ENCODE measurements at regions not wholly inside any gene's neighbourhood (a gene's known extent, or its start where the extent isn't known, plus 50 kb on each side); places are given as distances from the start of the nearest gene placed in this dataset.

GRCh38 chr2:35063836-35064235 lies 1291.7 kb upstream of the CRIM1 start:
- H3K9me3 ChIP-seq (ENCODE audit: insufficient read depth, low read length): no peaks in the 10 kb centered on the region
- H3K79me2 ChIP-seq (ENCODE audit: insufficient read depth, low read length): no peaks in the 10 kb centered on the region
- H3K9me2 ChIP-seq (replicated peaks; ENCODE audit: insufficient read depth, low read length): no peaks in the 10 kb centered on the region
- no peak overlapping the region for H3K4me2 ChIP-seq (ENCODE audit: low read depth, low read length, poor library complexity, severe bottlenecking)
- no peak overlapping the region for H3K9ac ChIP-seq (ENCODE audit: low read length)
- no peaks in the 10 kb centered on the region for H3K27me3 ChIP-seq (ENCODE audit: low read length)
- no peaks in the 10 kb centered on the region for H3F3A ChIP-seq (ENCODE audit: insufficient read depth)
- H2AFZ ChIP-seq (ENCODE audit: low read depth, low read length, severe bottlenecking): no peak overlapping the region
- no peaks in the 10 kb centered on the region for H4K20me1 ChIP-seq (ENCODE audit: low read depth, low read length)
- H3K27ac ChIP-seq (ENCODE audit: low read depth, low read length): no peak overlapping the region
- no peaks in the 10 kb centered on the region for H3K36me3 ChIP-seq (ENCODE audit: low read length)
- TF ChIP-seq EZH2phosphoT487 (conservative IDR thresholded peaks at IDR 0.05; ENCODE audit: low read length) (no peak), CTCF (IDR thresholded peaks at IDR 0.05; ENCODE audit: insufficient read depth, low read length, poor library complexity, severe bottlenecking) (no peak)
- no peak overlapping the region for H3K4me3 ChIP-seq (ENCODE audit: insufficient read depth, low read length, poor library complexity, severe bottlenecking)

- TF ChIP-seq CTCF (IDR thresholded peaks at IDR 0.05; ENCODE audit: insufficient read depth, low read length, poor library complexity, severe bottlenecking): no peak
- no peak for TF ChIP-seq EZH2phosphoT487 (conservative IDR thresholded peaks at IDR 0.05; ENCODE audit: low read length)
- Histone ChIP-seq H3K4me2 (ENCODE audit: low read depth, low read length, poor library complexity, severe bottlenecking) (no peak overlapping the region), H4K20me1 (ENCODE audit: low read depth, low read length) (no peaks in the 10 kb centered on the region), H3K27me3 (ENCODE audit: low read length) (no peaks in the 10 kb centered on the region), H3K9me2 (replicated peaks; ENCODE audit: insufficient read depth, low read length) (no peaks in the 10 kb centered on the region), H3K9ac (ENCODE audit: low read length) (no peak overlapping the region), H3K9me3 (ENCODE audit: insufficient read depth, low read length) (no peaks in the 10 kb centered on the region), H2AFZ (ENCODE audit: low read depth, low read length, severe bottlenecking) (no peak overlapping the region), H3K79me2 (ENCODE audit: insufficient read depth, low read length) (no peaks in the 10 kb centered on the region), H3K36me3 (ENCODE audit: low read length) (no peaks in the 10 kb centered on the region), H3K27ac (ENCODE audit: low read depth, low read length) (no peak overlapping the region), H3F3A (ENCODE audit: insufficient read depth) (no peaks in the 10 kb centered on the region), H3K4me3 (ENCODE audit: insufficient read depth, low read length, poor library complexity, severe bottlenecking) (no peak overlapping the region)
Measured at GRCh38 chr2:35035883-35036282, 1319.7 kb upstream of the CRIM1 start.

- Histone ChIP-seq H3K9ac (ENCODE audit: low read length) (no peak overlapping the region), H3K4me2 (ENCODE audit: low read depth, low read length, poor library complexity, severe bottlenecking) (no peak overlapping the region), H3F3A (ENCODE audit: insufficient read depth) (no peaks in the 10 kb centered on the region), H3K9me2 (replicated peaks; ENCODE audit: insufficient read depth, low read length) (no peaks in the 10 kb centered on the region), H4K20me1 (ENCODE audit: low read depth, low read length) (no peaks in the 10 kb centered on the region), H3K9me3 (ENCODE audit: insufficient read depth, low read length) (no peaks in the 10 kb centered on the region), H3K36me3 (ENCODE audit: low read length) (no peaks in the 10 kb centered on the region), H3K27ac (ENCODE audit: low read depth, low read length) (no peak overlapping the region), H3K27me3 (ENCODE audit: low read length) (no peaks in the 10 kb centered on the region), H2AFZ (ENCODE audit: low read depth, low read length, severe bottlenecking) (no peak overlapping the region), H3K4me3 (ENCODE audit: insufficient read depth, low read length, poor library complexity, severe bottlenecking) (no peak overlapping the region), H3K79me2 (ENCODE audit: insufficient read depth, low read length) (no peaks in the 10 kb centered on the region)
- no peak for TF ChIP-seq EZH2phosphoT487 (conservative IDR thresholded peaks at IDR 0.05; ENCODE audit: low read length)
- no peak for TF ChIP-seq CTCF (IDR thresholded peaks at IDR 0.05; ENCODE audit: insufficient read depth, low read length, poor library complexity, severe bottlenecking)
Measured at GRCh38 chr2:35033748-35034147, 1321.8 kb upstream of the CRIM1 start.

GRCh38 chr2:35023545-35023944 lies 1332.0 kb upstream of the CRIM1 start:
- Histone ChIP-seq H3K4me2 (ENCODE audit: low read depth, low read length, poor library complexity, severe bottlenecking) (no peak overlapping the region), H4K20me1 (ENCODE audit: low read depth, low read length) (no peaks in the 10 kb centered on the region), H3K79me2 (ENCODE audit: insufficient read depth, low read length) (no peaks in the 10 kb centered on the region), H3K36me3 (ENCODE audit: low read length) (no peaks in the 10 kb centered on the region), H3K9me2 (replicated peaks; ENCODE audit: insufficient read depth, low read length) (no peaks in the 10 kb centered on the region), H3K27ac (ENCODE audit: low read depth, low read length) (no peak overlapping the region), H3K9ac (ENCODE audit: low read length) (no peak overlapping the region), H3K4me3 (ENCODE audit: insufficient read depth, low read length, poor library complexity, severe bottlenecking) (no peak overlapping the region), H2AFZ (ENCODE audit: low read depth, low read length, severe bottlenecking) (no peak overlapping the region), H3F3A (ENCODE audit: insufficient read depth) (no peaks in the 10 kb centered on the region), H3K27me3 (ENCODE audit: low read length) (no peaks in the 10 kb centered on the region), H3K9me3 (ENCODE audit: insufficient read depth, low read length) (no peaks in the 10 kb centered on the region)
- TF ChIP-seq CTCF (IDR thresholded peaks at IDR 0.05; ENCODE audit: insufficient read depth, low read length, poor library complexity, severe bottlenecking) (no peak), EZH2phosphoT487 (conservative IDR thresholded peaks at IDR 0.05; ENCODE audit: low read length) (no peak)

Data from SU-DHL-6 (cell line).